HT1080 (cell line): ENCODE measurements at regions not wholly inside any gene's neighbourhood (a gene's known extent, or its start where the extent isn't known, plus 50 kb on each side); places are given as distances from the start of the nearest gene placed in this dataset.
"Not testable (repeated sequence)": the region's sequence is repeated elsewhere in the genome, so short reads cannot be mapped to it uniquely, and the experiment has no call there.

Experiments
- DNase-seq: peaks from one replicate; pipeline ENCODE4 v3.0.0-alpha.2; 2015; ENCODE audit warnings: low read depth

GRCh38 chr4:67412153-67412712 lies 133.1 kb downstream of the CENPC start:
- not testable (repeated sequence) for DNase-seq

DNA sequence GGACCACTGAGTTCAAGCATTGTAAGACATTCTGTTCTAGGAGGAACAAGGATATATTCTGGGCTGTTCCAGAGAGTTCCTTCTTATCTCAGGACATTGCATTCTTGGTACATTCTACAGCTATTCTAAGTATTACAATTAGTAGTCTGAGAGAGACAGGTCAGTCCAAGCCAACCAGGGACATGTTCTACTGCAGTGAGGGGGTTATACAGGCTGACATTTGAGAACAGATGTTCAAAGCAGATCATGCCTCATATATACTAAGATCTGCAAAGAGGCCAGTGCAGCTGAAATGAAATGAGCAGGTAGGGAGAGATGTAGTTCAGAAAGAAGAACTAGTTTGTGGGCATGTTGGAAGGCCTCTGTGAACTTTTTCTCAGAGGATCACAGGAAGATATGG lies 142.0 kb downstream of the CENPC start:
- DNase-seq = no peak

GRCh38 chr4:67401902-67402301 lies 143.4 kb downstream of the CENPC start:
- no peak for DNase-seq

GRCh38 chr4:67397931-67398330 lies 147.4 kb downstream of the CENPC start:
- DNase-seq = no peak

- DNase-seq = no peak
Observed at GRCh38 chr4:67397031-67397430, 148.3 kb downstream of the CENPC start.

DNA sequence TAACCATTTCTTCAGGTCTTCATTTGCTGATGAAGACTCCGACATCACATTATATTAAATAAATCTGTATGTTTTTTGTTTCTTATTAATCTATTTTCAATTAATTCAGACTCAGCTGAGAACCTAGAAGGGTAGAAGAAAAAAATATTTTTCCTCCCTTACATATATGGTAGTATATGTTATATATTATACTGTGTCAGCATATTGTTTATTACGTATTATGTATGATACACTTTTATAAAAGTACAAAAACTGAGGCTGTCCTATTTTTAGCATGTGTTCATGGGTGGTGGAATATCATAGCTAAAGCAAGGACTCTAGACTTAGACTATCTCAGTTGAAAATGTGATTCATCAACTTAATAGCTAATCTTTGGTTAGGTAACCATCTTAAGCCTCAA lies 149.3 kb downstream of the CENPC start:
- DNase-seq = no peak

GRCh38 chr4:67394879-67395278 lies 150.4 kb downstream of the CENPC start:
- DNase-seq = no peak

GRCh38 chr4:67393699-67394281 lies 151.5 kb downstream of the CENPC start:
- no peak for DNase-seq

DNA sequence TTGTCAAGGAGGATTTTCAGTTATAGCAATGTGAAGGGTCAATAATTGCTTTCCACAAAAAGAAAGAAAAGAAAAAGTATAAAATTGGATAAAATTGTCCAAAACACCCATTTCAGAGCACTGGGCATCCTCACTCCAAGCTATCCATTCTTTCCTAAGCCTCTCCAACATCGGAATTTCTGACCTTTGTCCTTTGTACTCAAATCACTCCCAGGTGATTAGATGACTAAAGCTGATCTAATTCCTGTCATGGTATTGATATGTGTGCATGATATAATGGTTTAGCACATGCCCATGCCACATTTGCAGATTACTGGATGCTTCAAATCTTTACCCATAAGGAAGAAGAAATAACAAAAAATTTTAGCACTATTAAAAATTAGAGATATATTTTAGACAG lies 152.3 kb downstream of the CENPC start:
- DNase-seq = no peak

- DNase-seq = not testable (repeated sequence)
Observed at GRCh38 chr4:67381406-67381804, 163.9 kb downstream of the CENPC start.

DNA sequence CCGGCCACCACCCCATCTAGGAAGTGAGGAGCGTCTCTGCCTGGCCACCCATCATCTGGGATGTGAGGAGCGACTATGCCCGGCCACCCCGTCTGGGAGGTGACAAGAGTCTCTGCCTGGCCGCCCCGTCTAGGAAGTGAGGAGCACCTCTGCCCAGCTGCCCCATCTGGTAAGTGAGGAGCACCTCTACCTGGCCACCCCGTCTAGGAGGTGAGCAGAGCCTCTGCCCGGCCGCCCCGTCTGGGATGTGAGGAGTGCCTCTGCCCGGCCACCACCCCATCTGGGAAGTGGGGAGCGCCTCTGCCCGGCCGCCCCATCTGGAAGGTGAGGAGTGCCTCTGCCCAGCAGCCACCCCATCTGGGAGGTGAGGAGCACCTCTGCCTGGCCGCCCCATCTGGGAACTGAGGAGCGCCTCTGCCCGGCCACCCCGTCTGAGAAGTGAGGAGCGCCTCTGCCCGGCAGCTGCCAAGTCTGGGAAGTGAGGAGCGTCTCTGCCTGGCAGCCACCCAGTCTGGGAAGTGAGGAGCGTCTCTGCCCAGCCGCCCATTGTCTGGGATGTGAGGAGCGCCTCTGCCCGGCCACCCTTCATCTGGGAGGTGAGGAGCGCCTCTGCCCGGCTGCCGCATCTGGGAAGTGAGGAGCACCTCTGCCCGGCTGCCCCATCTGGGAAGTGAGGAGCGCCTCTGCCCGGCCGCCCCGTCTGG lies 164.4 kb downstream of the CENPC start:
- DNase-seq = not testable (repeated sequence)

GRCh38 chr4:67380154-67380553 lies 165.1 kb downstream of the CENPC start:
- DNase-seq = no peak

DNA sequence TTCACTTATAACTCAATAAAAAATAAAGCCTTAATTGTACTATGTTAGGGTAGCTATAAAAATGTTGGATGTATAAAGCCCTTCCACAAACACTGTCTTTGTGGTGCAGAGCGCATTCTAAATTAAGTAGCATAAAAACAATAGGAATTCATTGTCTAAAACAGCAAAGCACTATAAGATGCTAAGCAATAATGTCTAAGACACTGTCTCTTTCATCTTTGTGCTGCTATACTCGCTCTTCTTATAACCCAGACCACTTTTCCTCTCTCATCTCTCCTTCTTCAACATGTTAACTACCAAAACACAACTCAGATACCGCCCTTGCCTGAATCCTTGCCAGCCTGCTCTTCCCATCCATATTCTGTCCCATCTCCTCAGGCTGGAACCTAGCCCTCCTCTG lies 170.0 kb downstream of the CENPC start:
- DNase-seq = no peak

GRCh38 chr4:67371615-67372014 lies 173.7 kb downstream of the CENPC start:
- no peak for DNase-seq

DNA sequence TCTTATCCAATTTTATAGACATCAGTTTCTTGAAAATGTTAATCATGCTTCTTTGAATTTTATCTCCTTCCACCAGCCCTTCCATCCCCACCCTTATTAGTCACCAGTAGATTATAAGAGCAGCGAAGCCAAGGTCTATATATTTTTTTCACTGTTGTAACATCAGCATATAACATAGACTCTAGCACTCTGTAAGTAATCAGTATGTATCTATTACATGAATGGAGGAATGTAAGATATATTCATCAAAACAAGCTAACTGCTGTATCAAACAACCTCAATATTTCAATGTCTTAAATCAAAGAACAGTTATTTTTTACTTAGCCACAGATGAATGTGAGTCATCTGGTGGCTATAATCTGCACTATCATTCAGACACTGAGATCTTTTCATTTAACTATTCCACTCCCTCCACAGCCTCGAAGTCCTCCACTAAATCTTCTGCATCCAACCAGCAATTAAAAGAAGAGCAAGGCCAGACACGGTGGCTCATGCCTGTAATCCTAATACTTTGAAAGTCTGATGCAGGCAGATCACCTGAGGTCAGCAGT lies 178.9 kb downstream of the CENPC start:
- DNase-seq = peak; percentile 57

- DNase-seq = no peak
Observed at GRCh38 chr4:67365661-67366245, 179.6 kb downstream of the CENPC start.

DNA sequence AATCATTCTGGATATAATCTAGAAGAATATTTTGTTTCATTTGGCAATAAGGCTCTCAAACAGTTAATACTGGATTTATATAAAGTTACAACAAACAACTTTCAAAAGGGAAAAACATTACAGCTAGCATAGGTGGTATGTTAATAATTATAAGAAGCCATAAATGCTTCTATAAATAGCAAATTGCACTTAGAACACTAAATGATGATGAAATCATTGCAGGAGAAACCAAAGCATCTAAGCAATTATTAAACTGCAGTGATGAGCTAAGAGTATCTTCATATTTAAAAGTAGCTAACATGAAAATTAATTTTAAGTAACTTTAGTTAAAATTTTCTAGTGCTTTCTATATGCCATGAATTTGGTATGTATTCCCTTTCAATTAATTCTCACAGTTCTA lies 189.5 kb downstream of the CENPC start:
- no peak for DNase-seq

GRCh38 chr4:67346654-67347053 lies 198.6 kb downstream of the CENPC start:
- no peak for DNase-seq

GRCh38 chr4:67344594-67345380 lies 200.5 kb downstream of the CENPC start:
- no peak for DNase-seq

DNA sequence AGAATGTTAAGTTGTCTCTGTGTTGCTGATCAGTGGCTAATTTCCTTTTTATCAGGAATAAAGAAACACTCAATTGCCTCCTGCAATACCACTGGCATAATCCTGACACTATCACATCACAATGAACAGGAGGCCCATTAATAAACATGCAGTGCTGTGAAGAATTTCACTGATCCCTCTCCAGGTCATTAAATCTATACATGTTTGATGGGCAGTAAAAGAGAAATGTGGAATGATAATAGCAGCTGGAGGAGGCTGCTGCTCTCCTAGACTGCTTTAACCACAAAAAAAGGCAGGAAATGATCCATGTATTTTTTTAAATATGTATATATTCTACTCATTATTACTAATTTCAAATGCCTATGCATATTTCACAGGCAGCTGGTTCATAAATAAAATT lies 202.1 kb downstream of the CENPC start:
- DNase-seq = no peak

DNA sequence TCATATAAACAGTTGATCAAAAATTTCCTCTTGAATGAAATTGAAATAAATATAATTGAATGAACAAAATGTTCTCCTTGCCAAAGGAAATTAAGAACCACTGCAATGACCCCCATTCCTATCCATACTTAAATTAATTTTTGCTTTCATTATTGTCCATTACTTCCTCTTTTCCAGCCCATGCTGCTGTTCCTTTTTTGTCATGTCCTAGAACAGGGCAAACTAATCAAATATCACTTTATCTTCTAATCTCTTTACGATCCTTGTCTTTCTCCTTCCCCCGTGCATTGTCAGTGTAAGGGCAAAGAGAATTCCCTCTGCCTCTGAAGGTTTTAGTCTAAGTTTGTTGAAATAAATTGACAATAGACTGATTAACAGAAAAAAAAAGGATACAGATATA lies 203.0 kb downstream of the CENPC start:
- DNase-seq = no peak

DNA sequence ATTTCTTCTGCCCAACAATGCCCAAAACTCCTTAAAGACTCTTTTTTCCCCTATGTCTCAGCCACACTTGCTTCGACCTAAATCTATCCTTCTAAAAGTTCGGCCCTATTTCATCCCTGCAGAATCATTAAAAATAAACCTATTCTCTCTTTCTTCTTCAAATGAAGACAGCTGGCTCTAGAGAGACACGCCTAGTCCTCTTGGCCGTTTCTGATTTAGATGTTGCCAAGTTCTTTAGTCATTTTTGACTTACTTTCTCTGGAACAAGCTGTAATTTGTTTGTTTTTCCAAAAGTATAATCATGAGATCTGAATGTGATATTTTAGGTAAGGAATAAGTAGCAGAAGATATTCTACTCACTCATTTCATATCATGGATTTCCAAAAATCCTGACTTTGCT lies 211.6 kb downstream of the CENPC start:
- no peak for DNase-seq
